Endodermal cell (in vitro differentiated cells): ENCODE measurements at regions not wholly inside any gene's neighbourhood (a gene's known extent, or its start where the extent isn't known, plus 50 kb on each side); places are given as distances from the start of the nearest gene placed in this dataset.

Experiments
- DNase-seq: peaks from one replicate; pipeline ENCODE4 v3.0.0-alpha.2; 2017
- H3K27ac ChIP-seq: 2 replicates; pipeline ENCODE4 v1.5.1; 2013; ENCODE audit warnings: mild to moderate bottlenecking, low read depth, low read length, moderate library complexity
- H3K27me3 ChIP-seq: 2 replicates; pipeline ENCODE4 v1.6.1; 2013; ENCODE audit warnings: mild to moderate bottlenecking, low read length, moderate library complexity; ENCODE audit not compliant: insufficient read depth, control insufficient read depth, poor library complexity, severe bottlenecking
- H3K36me3 ChIP-seq: 2 replicates; pipeline ENCODE4 v1.7.0; 2013; ENCODE audit warnings: mild to moderate bottlenecking, low read length, moderate library complexity; ENCODE audit not compliant: control insufficient read depth, insufficient read depth
- H3K4me1 ChIP-seq: one replicate; pipeline ENCODE4 v1.7.0; 2013; ENCODE audit warnings: low read length; ENCODE audit not compliant: control insufficient read depth, insufficient read depth
- H3K4me3 ChIP-seq: 2 replicates; pipeline ENCODE4 v1.5.1; 2013; ENCODE audit warnings: mild to moderate bottlenecking, low read length, moderate library complexity
- H3K9ac ChIP-seq: 2 replicates; pipeline ENCODE4 v1.6.1; 2013; ENCODE audit warnings: mild to moderate bottlenecking, low read length, moderate library complexity; ENCODE audit not compliant: poor library complexity, severe bottlenecking; ENCODE audit errors: extremely low read depth
- H3K9me3 ChIP-seq: 2 replicates; pipeline ENCODE4 v1.6.1; 2013; ENCODE audit warnings: mild to moderate bottlenecking, low read length, moderate library complexity; ENCODE audit not compliant: control insufficient read depth
- H3K27ac Mint-ChIP-seq: 2 replicates; pipeline ENCODE4 v1.8.0; 2020; ENCODE audit warnings: mixed read lengths
- H3K27me3 Mint-ChIP-seq: 2 replicates; pipeline ENCODE4 v1.8.0; 2021; ENCODE audit warnings: mild to moderate bottlenecking, mixed read lengths; ENCODE audit not compliant: insufficient read depth
- H3K36me3 Mint-ChIP-seq: 2 replicates; pipeline ENCODE4 v1.8.0; 2020; ENCODE audit warnings: low read depth, mixed read lengths
- H3K4me1 Mint-ChIP-seq: 2 replicates; pipeline ENCODE4 v1.8.0; 2020; ENCODE audit warnings: mixed read lengths
- H3K4me3 Mint-ChIP-seq: 2 replicates; pipeline ENCODE4 v1.8.0; 2020; ENCODE audit warnings: mild to moderate bottlenecking, moderate library complexity, mixed read lengths
- H3K9me3 Mint-ChIP-seq: 2 replicates; pipeline ENCODE4 v1.8.0; 2020; ENCODE audit warnings: mild to moderate bottlenecking, mixed read lengths
- WGBS, 2 experiments: methylation state at CpG; one replicate each; pipeline versions ENCODE4 v1.1.5 to v1.1.7; 2013; ENCODE audit warnings: missing lambda C conversion rate in 2 of 2, mixed read lengths in 1 of 2; ENCODE audit not compliant: insufficient coverage in 1 of 2, insufficient read length in 1 of 2; 5-methylcytosine and 5-hydroxymethylcytosine counted together
- TF ChIP-seq, protein P1 (sequence below): fragments of 200-600 bp; sonication (generic); conservative IDR thresholded peaks from 2 replicates; pipeline ENCODE4 v1.5.0; 2021; ENCODE audit warnings: antibody characterized with exemption, mild to moderate bottlenecking

DNA sequence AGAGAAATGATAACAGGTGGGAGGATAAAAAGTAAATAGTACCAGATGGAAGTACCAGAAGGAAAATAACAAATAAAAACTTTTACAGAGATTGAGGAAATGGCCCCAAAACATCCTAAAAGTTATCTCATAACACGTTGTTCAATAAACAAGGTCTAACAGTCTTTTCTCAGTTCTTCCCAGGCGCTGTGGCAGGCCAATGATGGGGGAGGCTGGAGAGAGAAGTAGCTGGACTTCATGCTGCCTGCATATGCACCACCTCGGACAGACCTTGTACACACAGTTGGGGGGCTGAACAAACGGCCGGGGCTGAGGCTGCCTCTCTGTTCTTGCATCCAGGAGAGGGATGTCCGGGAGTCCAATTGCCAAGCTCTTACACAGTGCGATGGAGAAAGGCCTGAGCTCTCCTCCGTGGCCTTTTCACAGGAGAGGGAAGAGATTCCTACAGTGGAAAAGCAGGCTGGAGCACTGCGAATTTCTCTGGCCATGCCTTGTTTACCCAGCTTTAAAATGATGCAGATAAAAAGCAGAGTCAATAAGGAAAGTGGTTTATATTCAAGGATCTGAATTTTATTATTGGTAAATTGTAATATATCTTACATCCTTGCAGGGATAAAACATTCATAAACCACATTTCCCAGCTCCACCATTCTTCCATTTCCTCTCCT, 109.8 kb downstream of the PHLDA1 start:
- H3K9me3 ChIP-seq, result peaks cover 30% of the 10 kb centered on the region
- TF ChIP-seq, protein P1, sequence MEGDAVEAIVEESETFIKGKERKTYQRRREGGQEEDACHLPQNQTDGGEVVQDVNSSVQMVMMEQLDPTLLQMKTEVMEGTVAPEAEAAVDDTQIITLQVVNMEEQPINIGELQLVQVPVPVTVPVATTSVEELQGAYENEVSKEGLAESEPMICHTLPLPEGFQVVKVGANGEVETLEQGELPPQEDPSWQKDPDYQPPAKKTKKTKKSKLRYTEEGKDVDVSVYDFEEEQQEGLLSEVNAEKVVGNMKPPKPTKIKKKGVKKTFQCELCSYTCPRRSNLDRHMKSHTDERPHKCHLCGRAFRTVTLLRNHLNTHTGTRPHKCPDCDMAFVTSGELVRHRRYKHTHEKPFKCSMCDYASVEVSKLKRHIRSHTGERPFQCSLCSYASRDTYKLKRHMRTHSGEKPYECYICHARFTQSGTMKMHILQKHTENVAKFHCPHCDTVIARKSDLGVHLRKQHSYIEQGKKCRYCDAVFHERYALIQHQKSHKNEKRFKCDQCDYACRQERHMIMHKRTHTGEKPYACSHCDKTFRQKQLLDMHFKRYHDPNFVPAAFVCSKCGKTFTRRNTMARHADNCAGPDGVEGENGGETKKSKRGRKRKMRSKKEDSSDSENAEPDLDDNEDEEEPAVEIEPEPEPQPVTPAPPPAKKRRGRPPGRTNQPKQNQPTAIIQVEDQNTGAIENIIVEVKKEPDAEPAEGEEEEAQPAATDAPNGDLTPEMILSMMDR, result no peak
- peaks cover 7% of the 10 kb centered on the region for H3K4me1 Mint-ChIP-seq
- H3K9ac ChIP-seq, result no peak overlapping the region
- H3K4me1 ChIP-seq, result peaks cover 4% of the 10 kb centered on the region
- no peak overlapping the region for H3K27ac Mint-ChIP-seq
- H3K36me3 Mint-ChIP-seq, result peaks cover 17% of the 10 kb centered on the region
- H3K36me3 ChIP-seq, result no peaks in the 10 kb centered on the region
- H3K9me3 Mint-ChIP-seq, result peaks cover 32% of the 10 kb centered on the region
- DNase-seq, result no peak
- H3K27me3 ChIP-seq, result no peaks in the 10 kb centered on the region
- no peaks in the 10 kb centered on the region for H3K27me3 Mint-ChIP-seq
- no peak overlapping the region for H3K4me3 Mint-ChIP-seq
- H3K27ac ChIP-seq, result no peak overlapping the region
- WGBS, 2 experiments, result 89 to 90% methylated on average over 8 to 9 of the region's 9 CpGs
- H3K4me3 ChIP-seq, result no peak overlapping the region

DNA sequence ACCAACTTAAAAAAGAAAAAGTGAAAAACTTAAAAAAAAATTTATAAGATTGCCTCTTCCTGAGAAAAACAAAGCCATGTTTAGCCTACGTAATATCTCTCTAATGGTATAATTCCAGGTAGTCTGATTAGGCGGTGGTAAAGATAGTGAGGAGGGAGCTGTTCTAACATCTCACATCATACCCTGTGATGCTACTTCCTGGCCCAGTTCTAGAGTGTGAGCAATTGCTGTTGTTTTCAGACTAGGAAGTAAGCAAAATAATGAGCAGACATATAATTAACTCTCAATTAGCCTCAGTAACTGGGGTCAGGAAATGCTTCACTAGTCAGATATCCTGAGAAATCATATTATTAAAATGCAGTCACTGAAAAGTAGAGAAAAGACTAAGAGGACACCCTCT, 113.9 kb downstream of the PHLDA1 start:
- H3K4me1 Mint-ChIP-seq, result peaks cover 7% of the 10 kb centered on the region
- Histone ChIP-seq H3K36me3 (no peaks in the 10 kb centered on the region), H3K9ac (no peak overlapping the region), H3K27me3 (no peaks in the 10 kb centered on the region), H3K9me3 (no peaks in the 10 kb centered on the region), H3K27ac (no peak overlapping the region), H3K4me3 (no peak overlapping the region), H3K4me1 (peaks cover 4% of the 10 kb centered on the region)
- no peaks in the 10 kb centered on the region for H3K9me3 Mint-ChIP-seq
- H3K27me3 Mint-ChIP-seq, result no peaks in the 10 kb centered on the region
- TF ChIP-seq, protein P1, result no peak
- no peaks in the 10 kb centered on the region for H3K36me3 Mint-ChIP-seq
- no peak overlapping the region for H3K4me3 Mint-ChIP-seq
- DNase-seq, result no peak
- WGBS, 2 experiments, result 100% methylated on average over 1 of the region's 2 CpGs; no CpG with 5 or more reads in 1 of the 2 experiments
- no peak overlapping the region for H3K27ac Mint-ChIP-seq

DNA sequence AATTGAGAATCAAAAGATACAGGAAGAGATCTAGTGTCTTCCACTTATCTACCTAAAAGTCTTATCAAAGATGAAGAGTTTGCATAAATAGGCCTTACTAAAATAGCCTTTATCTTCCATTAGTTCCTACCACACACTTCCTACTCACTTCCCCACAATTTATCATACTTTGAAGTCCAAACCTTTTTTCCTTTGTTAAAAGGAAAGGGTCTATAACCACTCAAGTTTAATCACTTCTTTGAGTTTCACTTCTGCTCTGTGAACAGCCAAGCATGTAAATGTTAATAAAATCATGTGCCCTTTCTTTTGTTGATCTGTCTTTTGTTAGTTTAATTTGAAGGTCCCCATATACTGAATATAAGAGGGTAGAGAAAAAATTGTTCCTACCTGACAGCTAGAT, 114.5 kb downstream of the PHLDA1 start:
- Histone ChIP-seq H3K9me3 (no peaks in the 10 kb centered on the region), H3K36me3 (no peaks in the 10 kb centered on the region), H3K4me3 (no peak overlapping the region), H3K27me3 (no peaks in the 10 kb centered on the region), H3K4me1 (peaks cover 4% of the 10 kb centered on the region), H3K27ac (no peak overlapping the region), H3K9ac (no peak overlapping the region)
- TF ChIP-seq, protein P1, result no peak
- no peak overlapping the region for H3K27ac Mint-ChIP-seq
- no peaks in the 10 kb centered on the region for H3K36me3 Mint-ChIP-seq
- no peaks in the 10 kb centered on the region for H3K9me3 Mint-ChIP-seq
- peaks cover 6% of the 10 kb centered on the region for H3K4me1 Mint-ChIP-seq
- no peak for DNase-seq
- no peaks in the 10 kb centered on the region for H3K27me3 Mint-ChIP-seq
- no peak overlapping the region for H3K4me3 Mint-ChIP-seq
